Esophagus muscularis mucosa (tissue), 4 donors: ENCODE measurements at regions not wholly inside any gene's neighbourhood (a gene's known extent, or its start where the extent isn't known, plus 50 kb on each side); places are given as distances from the start of the nearest gene placed in this dataset.

ENCODE experiments used
- CTCF ChIP-seq, 3 experiments: fragments of 200-600 bp in 2 of 3; fragments of 450-650 bp in 1 of 3; sonication (generic) in 2 of 3; IDR thresholded peaks; one replicate each; pipeline ENCODE4 v1.5.1; 2017 to 2019; ENCODE audit warnings: antibody characterized with exemption in 3 of 3, mild to moderate bottlenecking in 2 of 3, moderate library complexity in 1 of 3
- EP300 ChIP-seq: sonication (generic); formaldehyde crosslinking; IDR thresholded peaks from one replicate; pipeline ENCODE4 v1.6.1; 2017; ENCODE audit warnings: antibody characterized with exemption
- POLR2AphosphoS5 ChIP-seq, 2 donors: sonication (generic); formaldehyde crosslinking; IDR thresholded peaks; one replicate each; pipeline ENCODE4 v1.6.1; 2017; ENCODE audit warnings: antibody characterized with exemption in 2 of 2

GRCh38 chr15:96891046-96891445 lies 560.5 kb downstream of the NR2F2 start:
- TF ChIP-seq EP300 (no peak), CTCF (IDR thresholded peaks at IDR 0.05) (no peak), POLR2AphosphoS5 (IDR thresholded peaks at IDR 0.05) (no peak)
